H1 (cell line): ENCODE measurements at regions not wholly inside any gene's neighbourhood (a gene's known extent, or its start where the extent isn't known, plus 50 kb on each side); places are given as distances from the start of the nearest gene placed in this dataset.

Experiments
- CREB1 ChIP-seq: IDR thresholded peaks from 2 replicates; pipeline ENCODE4 v1.6.1; 2012; ENCODE audit warnings: inconsistent platforms
- FOSL1 ChIP-seq: IDR thresholded peaks from 2 replicates; pipeline ENCODE4 v1.6.1; 2011; ENCODE audit warnings: mild to moderate bottlenecking, low read depth, low read length, moderate library complexity; ENCODE audit not compliant: insufficient read depth

GRCh38 chr2:217621391-217621801 is 381.4 kb downstream of the TNS1 start (continued):
- TF ChIP-seq FOSL1 (no peak), CREB1 (no peak)
- TF ChIP-seq, all 59 proteins: peak for 0
